ENCODE measurements at regions not wholly inside any gene's neighbourhood (a gene's known extent, or its start where the extent isn't known, plus 50 kb on each side); places are given as distances from the start of the nearest gene placed in this dataset.

DNA sequence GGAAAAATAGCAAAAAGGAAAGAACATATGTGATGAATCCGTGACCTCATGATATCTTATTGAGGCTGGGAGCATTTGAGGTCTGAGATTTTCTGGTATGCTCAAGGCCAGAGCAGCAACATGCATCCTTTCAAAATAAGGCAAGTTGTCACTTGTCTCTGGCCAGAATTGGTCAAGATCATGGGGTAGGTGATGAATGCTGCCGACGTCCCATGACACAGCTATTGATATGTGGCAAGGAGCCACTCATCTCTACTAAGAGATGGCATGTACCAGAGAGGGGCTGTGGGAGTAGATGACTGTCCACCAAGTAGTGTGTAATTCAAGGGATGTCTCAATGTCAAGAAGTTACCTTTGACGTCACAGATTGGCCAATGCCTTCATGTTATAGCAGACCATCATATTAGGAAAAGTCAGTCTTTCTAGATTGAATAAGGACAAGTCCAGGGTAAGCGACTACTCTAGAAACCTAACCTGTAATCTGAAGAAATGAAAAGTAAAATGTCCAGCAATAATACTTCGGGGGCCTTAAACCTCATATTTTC lies 527.4 kb downstream of the BMP2 start:
- TF ChIP-seq, protein P1, sequence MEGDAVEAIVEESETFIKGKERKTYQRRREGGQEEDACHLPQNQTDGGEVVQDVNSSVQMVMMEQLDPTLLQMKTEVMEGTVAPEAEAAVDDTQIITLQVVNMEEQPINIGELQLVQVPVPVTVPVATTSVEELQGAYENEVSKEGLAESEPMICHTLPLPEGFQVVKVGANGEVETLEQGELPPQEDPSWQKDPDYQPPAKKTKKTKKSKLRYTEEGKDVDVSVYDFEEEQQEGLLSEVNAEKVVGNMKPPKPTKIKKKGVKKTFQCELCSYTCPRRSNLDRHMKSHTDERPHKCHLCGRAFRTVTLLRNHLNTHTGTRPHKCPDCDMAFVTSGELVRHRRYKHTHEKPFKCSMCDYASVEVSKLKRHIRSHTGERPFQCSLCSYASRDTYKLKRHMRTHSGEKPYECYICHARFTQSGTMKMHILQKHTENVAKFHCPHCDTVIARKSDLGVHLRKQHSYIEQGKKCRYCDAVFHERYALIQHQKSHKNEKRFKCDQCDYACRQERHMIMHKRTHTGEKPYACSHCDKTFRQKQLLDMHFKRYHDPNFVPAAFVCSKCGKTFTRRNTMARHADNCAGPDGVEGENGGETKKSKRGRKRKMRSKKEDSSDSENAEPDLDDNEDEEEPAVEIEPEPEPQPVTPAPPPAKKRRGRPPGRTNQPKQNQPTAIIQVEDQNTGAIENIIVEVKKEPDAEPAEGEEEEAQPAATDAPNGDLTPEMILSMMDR (conservative IDR thresholded peaks at IDR 0.05; ENCODE audit: low read depth in 2 of 2): no peak
- TF ChIP-seq EZH2phosphoT487 (IDR thresholded peaks at IDR 0.05; ENCODE audit: unreplicated experiment): no peak
- no peak for TF ChIP-seq EZH2 (IDR thresholded peaks at IDR 0.05; ENCODE audit: low read depth, unreplicated experiment)
- no peak for TF ChIP-seq POLR2AphosphoS5 (IDR thresholded peaks at IDR 0.05; ENCODE audit: low read depth)

Measured in GM23338 (cell line).